ENCODE measurements at regions not wholly inside any gene's neighbourhood (a gene's known extent, or its start where the extent isn't known, plus 50 kb on each side); places are given as distances from the start of the nearest gene placed in this dataset.
"Not testable (repeated sequence)": the region's sequence is repeated elsewhere in the genome, so short reads cannot be mapped to it uniquely, and the experiment has no call there.

- not testable (repeated sequence) for DNase-seq; H3K27ac ChIP-seq (ENCODE audit: insufficient read depth, low read length, poor library complexity, severe bottlenecking); H3K9me3 ChIP-seq (ENCODE audit: control insufficient read depth, low read length); H3K36me3 ChIP-seq (ENCODE audit: control insufficient read depth, insufficient read depth, low read length); H3K27me3 ChIP-seq (replicated peaks; ENCODE audit: control insufficient read depth, insufficient read depth, low read length, poor library complexity, severe bottlenecking); H3K4me1 ChIP-seq (ENCODE audit: control insufficient read depth, insufficient read depth, low read length, poor library complexity, severe bottlenecking); H3K4me3 ChIP-seq (ENCODE audit: insufficient read depth, low read depth, low read length, poor library complexity, severe bottlenecking)
These were observed 138.3 kb upstream of the EFCAB3 start for GRCh38 chr17:62242076-62242475.

GRCh38 chr17:62239569-62239968, 140.8 kb upstream of the EFCAB3 start:
- not testable (repeated sequence) for H3K27me3 ChIP-seq (replicated peaks; ENCODE audit: control insufficient read depth, insufficient read depth, low read length, poor library complexity, severe bottlenecking); H3K27ac ChIP-seq (ENCODE audit: insufficient read depth, low read length, poor library complexity, severe bottlenecking); H3K4me1 ChIP-seq (ENCODE audit: control insufficient read depth, insufficient read depth, low read length, poor library complexity, severe bottlenecking); H3K36me3 ChIP-seq (ENCODE audit: control insufficient read depth, insufficient read depth, low read length); DNase-seq; H3K4me3 ChIP-seq (ENCODE audit: insufficient read depth, low read depth, low read length, poor library complexity, severe bottlenecking); H3K9me3 ChIP-seq (ENCODE audit: control insufficient read depth, low read length)

- not testable (repeated sequence) for H3K4me1 ChIP-seq (ENCODE audit: control insufficient read depth, insufficient read depth, low read length, poor library complexity, severe bottlenecking); H3K4me3 ChIP-seq (ENCODE audit: insufficient read depth, low read depth, low read length, poor library complexity, severe bottlenecking); H3K36me3 ChIP-seq (ENCODE audit: control insufficient read depth, insufficient read depth, low read length); H3K27me3 ChIP-seq (replicated peaks; ENCODE audit: control insufficient read depth, insufficient read depth, low read length, poor library complexity, severe bottlenecking); H3K9me3 ChIP-seq (ENCODE audit: control insufficient read depth, low read length); DNase-seq; H3K27ac ChIP-seq (ENCODE audit: insufficient read depth, low read length, poor library complexity, severe bottlenecking)
These were observed 141.6 kb upstream of the EFCAB3 start for GRCh38 chr17:62238551-62239338.

GRCh38 chr17:62233822-62234481, 146.4 kb upstream of the EFCAB3 start:
- DNase-seq; H3K36me3 ChIP-seq (ENCODE audit: control insufficient read depth, insufficient read depth, low read length); H3K4me1 ChIP-seq (ENCODE audit: control insufficient read depth, insufficient read depth, low read length, poor library complexity, severe bottlenecking); H3K9me3 ChIP-seq (ENCODE audit: control insufficient read depth, low read length); H3K4me3 ChIP-seq (ENCODE audit: insufficient read depth, low read depth, low read length, poor library complexity, severe bottlenecking); H3K27me3 ChIP-seq (replicated peaks; ENCODE audit: control insufficient read depth, insufficient read depth, low read length, poor library complexity, severe bottlenecking); H3K27ac ChIP-seq (ENCODE audit: insufficient read depth, low read length, poor library complexity, severe bottlenecking): not testable (repeated sequence)

GRCh38 chr17:62231293-62231692, 149.1 kb upstream of the EFCAB3 start:
- not testable (repeated sequence) for DNase-seq; H3K27me3 ChIP-seq (replicated peaks; ENCODE audit: control insufficient read depth, insufficient read depth, low read length, poor library complexity, severe bottlenecking); H3K9me3 ChIP-seq (ENCODE audit: control insufficient read depth, low read length); H3K4me3 ChIP-seq (ENCODE audit: insufficient read depth, low read depth, low read length, poor library complexity, severe bottlenecking); H3K4me1 ChIP-seq (ENCODE audit: control insufficient read depth, insufficient read depth, low read length, poor library complexity, severe bottlenecking); H3K36me3 ChIP-seq (ENCODE audit: control insufficient read depth, insufficient read depth, low read length); H3K27ac ChIP-seq (ENCODE audit: insufficient read depth, low read length, poor library complexity, severe bottlenecking)

- H3K27me3 ChIP-seq (replicated peaks; ENCODE audit: control insufficient read depth, insufficient read depth, low read length, poor library complexity, severe bottlenecking); H3K27ac ChIP-seq (ENCODE audit: insufficient read depth, low read length, poor library complexity, severe bottlenecking); H3K36me3 ChIP-seq (ENCODE audit: control insufficient read depth, insufficient read depth, low read length); H3K9me3 ChIP-seq (ENCODE audit: control insufficient read depth, low read length); H3K4me3 ChIP-seq (ENCODE audit: insufficient read depth, low read depth, low read length, poor library complexity, severe bottlenecking); DNase-seq; H3K4me1 ChIP-seq (ENCODE audit: control insufficient read depth, insufficient read depth, low read length, poor library complexity, severe bottlenecking): not testable (repeated sequence)
These were observed 153.6 kb upstream of the EFCAB3 start for GRCh38 chr17:62226610-62227240.

- not testable (repeated sequence) for H3K27ac ChIP-seq (ENCODE audit: insufficient read depth, low read length, poor library complexity, severe bottlenecking); H3K4me1 ChIP-seq (ENCODE audit: control insufficient read depth, insufficient read depth, low read length, poor library complexity, severe bottlenecking); H3K27me3 ChIP-seq (replicated peaks; ENCODE audit: control insufficient read depth, insufficient read depth, low read length, poor library complexity, severe bottlenecking); H3K9me3 ChIP-seq (ENCODE audit: control insufficient read depth, low read length); DNase-seq; H3K36me3 ChIP-seq (ENCODE audit: control insufficient read depth, insufficient read depth, low read length); H3K4me3 ChIP-seq (ENCODE audit: insufficient read depth, low read depth, low read length, poor library complexity, severe bottlenecking)
These were observed 156.8 kb upstream of the EFCAB3 start for GRCh38 chr17:62223585-62223984.

GRCh38 chr17:62219221-62219899, 154.3 kb upstream of the MED13 start:
- Histone ChIP-seq H3K36me3 (ENCODE audit: control insufficient read depth, insufficient read depth, low read length) (no peaks in the 10 kb centered on the region), H3K9me3 (ENCODE audit: control insufficient read depth, low read length) (no peaks in the 10 kb centered on the region), H3K4me1 (ENCODE audit: control insufficient read depth, insufficient read depth, low read length, poor library complexity, severe bottlenecking) (no peaks in the 10 kb centered on the region), H3K4me3 (ENCODE audit: insufficient read depth, low read depth, low read length, poor library complexity, severe bottlenecking) (no peak overlapping the region), H3K27me3 (replicated peaks; ENCODE audit: control insufficient read depth, insufficient read depth, low read length, poor library complexity, severe bottlenecking) (no peaks in the 10 kb centered on the region), H3K27ac (ENCODE audit: insufficient read depth, low read length, poor library complexity, severe bottlenecking) (no peak overlapping the region)
- no peak for DNase-seq

GRCh38 chr17:62216847-62217246, 151.8 kb upstream of the MED13 start:
- Histone ChIP-seq H3K4me1 (ENCODE audit: control insufficient read depth, insufficient read depth, low read length, poor library complexity, severe bottlenecking) (no peaks in the 10 kb centered on the region), H3K9me3 (ENCODE audit: control insufficient read depth, low read length) (no peaks in the 10 kb centered on the region), H3K27ac (ENCODE audit: insufficient read depth, low read length, poor library complexity, severe bottlenecking) (no peak overlapping the region), H3K36me3 (ENCODE audit: control insufficient read depth, insufficient read depth, low read length) (no peaks in the 10 kb centered on the region), H3K4me3 (ENCODE audit: insufficient read depth, low read depth, low read length, poor library complexity, severe bottlenecking) (no peak overlapping the region), H3K27me3 (replicated peaks; ENCODE audit: control insufficient read depth, insufficient read depth, low read length, poor library complexity, severe bottlenecking) (no peaks in the 10 kb centered on the region)
- DNase-seq: no peak

- H3K36me3 ChIP-seq (ENCODE audit: control insufficient read depth, insufficient read depth, low read length); DNase-seq; H3K9me3 ChIP-seq (ENCODE audit: control insufficient read depth, low read length); H3K27ac ChIP-seq (ENCODE audit: insufficient read depth, low read length, poor library complexity, severe bottlenecking); H3K27me3 ChIP-seq (replicated peaks; ENCODE audit: control insufficient read depth, insufficient read depth, low read length, poor library complexity, severe bottlenecking); H3K4me3 ChIP-seq (ENCODE audit: insufficient read depth, low read depth, low read length, poor library complexity, severe bottlenecking); H3K4me1 ChIP-seq (ENCODE audit: control insufficient read depth, insufficient read depth, low read length, poor library complexity, severe bottlenecking): not testable (repeated sequence)
These were observed 150.8 kb upstream of the MED13 start for GRCh38 chr17:62215891-62216290.
